HUES64 (cell line): ENCODE measurements at regions not wholly inside any gene's neighbourhood (a gene's known extent, or its start where the extent isn't known, plus 50 kb on each side); places are given as distances from the start of the nearest gene placed in this dataset.

Experiments used
- H3K27ac ChIP-seq: 2 replicates; pipeline ENCODE4 v1.7.0; 2013; ENCODE audit warnings: low read depth, low read length, inconsistent platforms
- H3K27me3 ChIP-seq: 2 replicates; pipeline ENCODE4 v1.6.1; 2013; ENCODE audit warnings: mild to moderate bottlenecking, low read length; ENCODE audit not compliant: insufficient read depth
- H3K36me3 ChIP-seq: 2 replicates; pipeline ENCODE4 v1.6.1; 2013; ENCODE audit warnings: mild to moderate bottlenecking, low read length; ENCODE audit not compliant: insufficient read depth
- H3K4me1 ChIP-seq: 2 replicates; pipeline ENCODE4 v1.6.1; 2013; ENCODE audit warnings: mild to moderate bottlenecking, low read length, moderate library complexity; ENCODE audit not compliant: insufficient read depth
- H3K4me3 ChIP-seq: 2 replicates; pipeline ENCODE4 v1.5.1; 2013; ENCODE audit warnings: mild to moderate bottlenecking, low read length, moderate library complexity
- H3K9ac ChIP-seq: 2 replicates; pipeline ENCODE4 v1.6.1; 2013; ENCODE audit warnings: mild to moderate bottlenecking, low read depth, low read length
- H3K9me3 ChIP-seq: 2 replicates; pipeline ENCODE4 v1.6.1; 2013; ENCODE audit warnings: low read depth, low read length; ENCODE audit not compliant: insufficient read depth
- WGBS: fragments of 150-250, 120-280 bp; methylation state at CpG from one replicate; pipeline ENCODE4 v1.1.7; 2013; ENCODE audit warnings: missing lambda C conversion rate; 5-methylcytosine and 5-hydroxymethylcytosine counted together

GRCh38 chr2:235234736-235235135 lies 259.1 kb upstream of the AGAP1 start:
- no peaks in the 10 kb centered on the region for H3K27me3 ChIP-seq
- H3K9me3 ChIP-seq, result no peaks in the 10 kb centered on the region
- no peak overlapping the region for H3K27ac ChIP-seq
- no peak overlapping the region for H3K9ac ChIP-seq
- H3K4me3 ChIP-seq, result no peak overlapping the region
- H3K36me3 ChIP-seq, result no peaks in the 10 kb centered on the region
- no peaks in the 10 kb centered on the region for H3K4me1 ChIP-seq
- WGBS, result 93% methylated on average over 3 of the region's 6 CpGs

- Histone ChIP-seq H3K36me3 (no peaks in the 10 kb centered on the region), H3K9ac (no peak overlapping the region), H3K9me3 (no peaks in the 10 kb centered on the region), H3K4me1 (no peaks in the 10 kb centered on the region), H3K27me3 (no peaks in the 10 kb centered on the region), H3K27ac (no peak overlapping the region), H3K4me3 (no peak overlapping the region)
- WGBS, result 67% methylated on average over 6 of the region's 7 CpGs
These were observed 257.7 kb upstream of the AGAP1 start for GRCh38 chr2:235235977-235236767.

- 41% methylated on average over 3 of the region's 3 CpGs for WGBS
- Histone ChIP-seq H3K9ac (no peak overlapping the region), H3K36me3 (no peaks in the 10 kb centered on the region), H3K4me1 (no peaks in the 10 kb centered on the region), H3K27me3 (no peaks in the 10 kb centered on the region), H3K27ac (no peak overlapping the region), H3K9me3 (no peaks in the 10 kb centered on the region), H3K4me3 (no peak overlapping the region)
These were observed 255.3 kb upstream of the AGAP1 start for GRCh38 chr2:235238537-235238936.

- no peak overlapping the region for H3K27ac ChIP-seq
- H3K36me3 ChIP-seq, result no peaks in the 10 kb centered on the region
- H3K27me3 ChIP-seq, result no peaks in the 10 kb centered on the region
- no peak overlapping the region for H3K9ac ChIP-seq
- no peaks in the 10 kb centered on the region for H3K4me1 ChIP-seq
- H3K9me3 ChIP-seq, result no peaks in the 10 kb centered on the region
- WGBS, result 70% methylated on average over 5 of the region's 5 CpGs
- H3K4me3 ChIP-seq, result no peak overlapping the region
These were observed 253.3 kb upstream of the AGAP1 start for GRCh38 chr2:235240574-235240973.

GRCh38 chr2:235244255-235245220 lies 249.3 kb upstream of the AGAP1 start:
- no peak overlapping the region for H3K9ac ChIP-seq
- no peaks in the 10 kb centered on the region for H3K4me1 ChIP-seq
- no peaks in the 10 kb centered on the region for H3K9me3 ChIP-seq
- no peak overlapping the region for H3K4me3 ChIP-seq
- WGBS, result 91% methylated on average over 7 of the region's 8 CpGs
- H3K27ac ChIP-seq, result no peak overlapping the region
- no peaks in the 10 kb centered on the region for H3K36me3 ChIP-seq
- no peaks in the 10 kb centered on the region for H3K27me3 ChIP-seq

- no peaks in the 10 kb centered on the region for H3K36me3 ChIP-seq
- WGBS, result 82% methylated on average over 1 of the region's 1 CpG
- no peak overlapping the region for H3K9ac ChIP-seq
- H3K27me3 ChIP-seq, result no peaks in the 10 kb centered on the region
- H3K4me3 ChIP-seq, result no peak overlapping the region
- H3K4me1 ChIP-seq, result no peaks in the 10 kb centered on the region
- H3K9me3 ChIP-seq, result no peaks in the 10 kb centered on the region
- no peak overlapping the region for H3K27ac ChIP-seq
These were observed 246.8 kb upstream of the AGAP1 start for GRCh38 chr2:235247001-235247400.

- no peaks in the 10 kb centered on the region for H3K27me3 ChIP-seq
- no peaks in the 10 kb centered on the region for H3K4me1 ChIP-seq
- H3K9ac ChIP-seq, result no peak overlapping the region
- no peak overlapping the region for H3K4me3 ChIP-seq
- 0 out of 2 replicates have a peak, but pooled peaks cover 5% of the 10 kb centered on the region for H3K9me3 ChIP-seq
- H3K36me3 ChIP-seq, result no peaks in the 10 kb centered on the region
- WGBS, result 74% methylated on average over 5 of the region's 5 CpGs
- H3K27ac ChIP-seq, result no peak overlapping the region
These were observed 238.2 kb upstream of the AGAP1 start for GRCh38 chr2:235255693-235256092.

- Histone ChIP-seq H3K9ac (no peak overlapping the region), H3K9me3 (0 out of 2 replicates have a peak, but pooled peaks cover 5% of the 10 kb centered on the region), H3K27me3 (no peaks in the 10 kb centered on the region), H3K4me3 (no peak overlapping the region), H3K4me1 (no peaks in the 10 kb centered on the region), H3K27ac (no peak overlapping the region), H3K36me3 (no peaks in the 10 kb centered on the region)
- WGBS, result 100% methylated on average over 1 of the region's 1 CpG
These were observed 236.3 kb upstream of the AGAP1 start for GRCh38 chr2:235257590-235257989.

- WGBS, result 94% methylated on average over 4 of the region's 4 CpGs
- H3K27me3 ChIP-seq, result no peaks in the 10 kb centered on the region
These were observed 231.1 kb upstream of the AGAP1 start for GRCh38 chr2:235262750-235263149.

GRCh38 chr2:235263205-235264120 lies 230.4 kb upstream of the AGAP1 start:
- 58% methylated on average over 26 of the region's 28 CpGs for WGBS
- Histone ChIP-seq H3K36me3 (no peaks in the 10 kb centered on the region), H3K9me3 (no peaks in the 10 kb centered on the region), H3K27ac (no peak overlapping the region), H3K4me1 (peaks cover 7% of the 10 kb centered on the region; the same call in 1 of the 2 replicates), H3K9ac (no peak overlapping the region), H3K4me3 (no peak overlapping the region), H3K27me3 (no peaks in the 10 kb centered on the region)

More at GRCh38 chr2:235262750-235263149, 231.1 kb upstream of the AGAP1 start:
- Histone ChIP-seq H3K27ac (no peak overlapping the region), H3K9me3 (0 out of 2 replicates have a peak, but pooled peaks cover 2% of the 10 kb centered on the region), H3K9ac (no peak overlapping the region), H3K36me3 (no peaks in the 10 kb centered on the region), H3K4me1 (peaks cover 7% of the 10 kb centered on the region; the same call in 1 of the 2 replicates), H3K4me3 (no peak overlapping the region)
